ENCODE measurements at regions not wholly inside any gene's neighbourhood (a gene's known extent, or its start where the extent isn't known, plus 50 kb on each side); places are given as distances from the start of the nearest gene placed in this dataset.

GRCh38 chr12:103097496-103097895 is 140.0 kb downstream of the ASCL1 start:
- no peak for DNase-seq (ENCODE audit: low spot score)

DNA sequence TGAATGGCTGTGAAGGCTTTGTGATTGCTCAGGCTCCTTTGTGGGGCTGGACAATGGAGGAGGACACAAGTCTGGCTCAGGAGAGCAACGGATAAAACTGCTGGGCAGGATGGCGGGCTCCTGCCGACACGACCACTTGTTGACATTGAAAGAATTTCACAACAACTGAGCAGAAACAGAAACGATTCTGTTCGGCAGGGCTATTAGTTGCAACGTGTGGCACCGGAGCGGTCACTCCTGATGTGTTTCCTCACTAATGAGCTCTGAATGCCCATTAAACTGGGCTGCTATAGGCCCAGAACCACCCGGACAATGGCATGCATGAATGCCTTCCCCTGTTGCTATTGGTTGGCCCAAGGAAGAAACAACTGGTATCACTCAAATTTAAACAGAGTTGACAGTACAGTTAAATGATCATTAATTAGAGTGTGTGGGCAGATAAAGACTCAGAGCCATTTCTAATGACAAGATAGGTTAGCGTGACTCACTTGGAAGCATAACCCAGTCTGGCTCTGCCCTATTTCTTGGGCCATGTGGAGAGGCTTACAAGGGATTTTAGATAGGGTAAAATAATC is 142.9 kb downstream of the ASCL1 start:
- no peak for DNase-seq (ENCODE audit: low spot score)

DNA sequence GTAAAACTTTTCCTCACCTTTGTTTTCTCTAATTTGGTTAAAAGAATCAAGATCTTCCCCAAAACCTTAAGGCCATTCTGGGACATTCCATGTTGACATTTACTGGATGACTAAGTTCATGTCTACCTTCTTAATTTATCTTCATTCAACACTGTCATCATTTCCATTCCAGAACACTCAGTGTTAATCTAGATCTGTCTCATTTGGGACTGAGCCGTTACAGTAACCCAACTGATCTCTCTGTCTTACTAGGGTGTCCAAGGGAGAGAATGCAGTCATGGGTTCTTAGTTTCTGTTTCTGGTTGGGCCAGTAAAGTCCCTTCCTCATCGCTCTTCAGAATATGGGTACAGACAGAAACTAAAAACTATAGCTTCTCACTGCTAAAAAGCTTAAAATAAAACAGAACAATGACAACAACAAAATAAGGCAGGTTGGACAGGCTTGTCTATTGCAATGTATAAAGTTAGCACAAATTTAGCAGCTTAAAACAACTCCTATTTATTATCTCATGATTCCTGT is 144.8 kb downstream of the ASCL1 start:
- DNase-seq (ENCODE audit: low spot score): no peak

GRCh38 chr12:103105971-103106597 is 148.6 kb downstream of the ASCL1 start:
- DNase-seq (ENCODE audit: low spot score): no peak

- no peak for DNase-seq (ENCODE audit: low spot score)
Observed at GRCh38 chr12:103109861-103110260, 152.4 kb downstream of the ASCL1 start.

DNA sequence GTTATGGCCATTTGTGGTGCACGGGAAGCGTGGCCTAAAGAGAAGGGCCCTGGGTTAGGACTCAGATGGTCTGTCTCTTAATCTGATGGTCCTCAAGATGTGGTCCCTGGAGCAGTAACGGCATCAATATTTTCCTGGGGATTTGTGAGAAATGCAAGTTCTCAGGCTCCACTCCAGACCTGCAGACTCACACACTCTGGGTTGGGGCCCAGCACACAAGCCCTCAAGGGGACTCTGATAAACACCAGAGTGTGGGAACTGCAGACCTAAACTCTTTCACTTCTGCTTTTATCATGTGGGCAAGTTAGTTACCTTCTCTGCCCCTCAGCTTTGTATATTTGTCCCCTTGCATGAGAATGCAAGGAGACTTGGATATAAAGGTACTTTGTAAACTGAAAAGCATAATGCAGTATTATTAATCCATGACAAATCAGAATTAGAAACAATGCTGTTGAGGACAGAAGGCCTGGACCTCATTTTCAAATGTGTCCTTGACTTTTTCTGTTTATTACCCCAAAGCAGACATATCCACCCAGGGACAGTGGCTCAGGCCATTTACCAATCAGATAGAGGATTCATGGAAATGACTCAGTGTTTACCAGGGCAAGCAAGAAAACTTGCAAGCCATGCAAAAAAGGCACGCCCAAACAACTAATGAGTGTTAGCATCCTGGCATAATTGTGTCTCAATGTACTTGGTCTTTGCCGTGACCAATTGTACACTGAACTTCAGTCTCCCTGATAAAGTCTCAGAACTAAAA is 157.0 kb downstream of the ASCL1 start:
- no peak for DNase-seq (ENCODE audit: low spot score)

DNA sequence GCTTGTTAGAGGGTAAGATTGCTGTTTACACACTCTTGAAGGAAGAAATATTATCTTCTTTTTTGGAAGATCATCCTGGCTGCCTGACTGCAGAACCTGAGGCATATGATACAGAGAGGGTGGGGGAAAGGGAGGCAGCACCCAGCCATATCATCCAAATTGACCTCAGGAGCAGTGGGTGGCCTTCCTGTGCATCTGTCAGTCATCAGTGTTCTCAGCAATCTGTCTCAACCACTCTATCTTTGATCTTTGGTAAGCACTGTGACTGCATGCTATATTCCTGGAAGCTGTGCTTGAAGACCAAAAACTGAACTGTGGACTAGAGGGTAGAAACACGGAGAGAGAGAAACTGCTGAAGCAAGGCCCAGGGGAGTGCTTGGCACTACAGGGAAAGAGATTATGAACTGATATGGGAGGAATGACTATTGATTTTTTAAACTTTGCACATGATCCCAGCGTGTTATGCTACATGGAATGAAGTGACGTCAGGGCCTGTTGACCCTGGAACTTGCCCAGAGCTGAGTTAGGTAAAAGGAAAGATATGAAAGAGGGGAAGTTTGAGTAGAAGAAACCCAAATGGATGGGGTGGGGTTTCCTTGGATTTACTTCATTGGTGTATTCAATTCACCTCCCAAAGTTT is 171.5 kb downstream of the ASCL1 start:
- DNase-seq (ENCODE audit: low spot score): no peak

DNA sequence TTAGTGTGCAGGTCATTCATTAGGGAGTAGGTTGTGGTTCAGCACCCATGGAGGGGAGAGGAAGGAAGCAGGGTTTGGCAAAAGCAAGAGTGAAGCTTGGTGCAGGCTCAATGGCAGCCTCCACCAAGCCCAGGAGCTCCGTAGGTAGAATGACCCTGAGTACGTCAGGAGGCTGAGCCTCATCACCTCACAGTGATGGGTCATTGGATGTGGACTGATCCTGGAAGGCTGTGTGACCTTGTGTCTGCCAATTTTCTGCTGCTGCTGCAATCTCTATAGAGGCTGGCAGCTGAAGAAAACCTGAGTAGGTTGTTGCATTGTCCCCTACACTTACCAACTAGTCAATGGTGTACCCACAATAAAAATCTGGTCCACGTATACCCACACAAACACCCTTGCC is 173.1 kb downstream of the ASCL1 start:
- DNase-seq (ENCODE audit: low spot score): no peak

- no peak for DNase-seq (ENCODE audit: low spot score)
Observed at GRCh38 chr12:103138538-103138937, 181.1 kb downstream of the ASCL1 start.

DNA sequence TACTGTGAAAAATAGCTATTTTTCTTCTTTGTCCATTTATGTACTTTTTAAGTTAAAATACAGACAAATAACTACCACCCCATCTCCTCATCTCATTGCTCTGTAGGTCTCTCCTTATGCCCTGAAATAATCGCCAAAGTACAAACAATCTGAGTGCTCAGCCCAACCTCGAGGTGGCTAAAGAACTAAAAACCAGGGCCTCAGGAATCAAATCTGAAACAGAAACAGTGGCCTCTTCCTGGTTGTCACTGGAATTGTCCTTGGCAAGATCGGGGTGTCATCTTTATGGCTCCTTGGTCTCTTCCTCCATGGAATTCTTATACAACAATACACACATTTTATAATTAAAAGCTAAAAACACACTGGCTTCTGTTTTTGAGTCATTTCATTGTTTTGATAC is 182.4 kb downstream of the ASCL1 start:
- DNase-seq (ENCODE audit: low spot score): no peak

DNA sequence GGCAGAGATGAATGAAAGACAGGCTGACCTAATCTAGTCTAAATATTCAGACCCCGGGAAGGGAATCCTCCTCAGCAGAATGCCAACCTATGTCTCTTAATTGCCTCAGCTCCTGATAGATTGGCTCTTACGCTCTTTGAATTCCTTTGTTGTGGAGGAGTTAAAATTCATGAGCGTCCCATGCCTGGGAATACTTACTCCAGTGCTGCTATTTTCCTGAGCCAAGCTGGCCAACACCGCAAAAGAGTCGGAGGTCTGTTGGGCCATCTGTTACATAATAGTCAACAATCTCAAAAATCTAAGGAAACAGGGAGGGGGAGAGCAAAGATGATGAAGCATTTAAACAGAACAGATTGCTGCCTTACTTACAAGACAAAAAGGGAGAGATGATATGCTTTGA is 182.8 kb downstream of the ASCL1 start:
- no peak for DNase-seq (ENCODE audit: low spot score)

GRCh38 chr12:103144278-103144677 is 186.8 kb downstream of the ASCL1 start:
- no peak for DNase-seq (ENCODE audit: low spot score)

- no peak for DNase-seq (ENCODE audit: low spot score)
Observed at GRCh38 chr12:103160622-103161021, 203.1 kb downstream of the ASCL1 start.

DNA sequence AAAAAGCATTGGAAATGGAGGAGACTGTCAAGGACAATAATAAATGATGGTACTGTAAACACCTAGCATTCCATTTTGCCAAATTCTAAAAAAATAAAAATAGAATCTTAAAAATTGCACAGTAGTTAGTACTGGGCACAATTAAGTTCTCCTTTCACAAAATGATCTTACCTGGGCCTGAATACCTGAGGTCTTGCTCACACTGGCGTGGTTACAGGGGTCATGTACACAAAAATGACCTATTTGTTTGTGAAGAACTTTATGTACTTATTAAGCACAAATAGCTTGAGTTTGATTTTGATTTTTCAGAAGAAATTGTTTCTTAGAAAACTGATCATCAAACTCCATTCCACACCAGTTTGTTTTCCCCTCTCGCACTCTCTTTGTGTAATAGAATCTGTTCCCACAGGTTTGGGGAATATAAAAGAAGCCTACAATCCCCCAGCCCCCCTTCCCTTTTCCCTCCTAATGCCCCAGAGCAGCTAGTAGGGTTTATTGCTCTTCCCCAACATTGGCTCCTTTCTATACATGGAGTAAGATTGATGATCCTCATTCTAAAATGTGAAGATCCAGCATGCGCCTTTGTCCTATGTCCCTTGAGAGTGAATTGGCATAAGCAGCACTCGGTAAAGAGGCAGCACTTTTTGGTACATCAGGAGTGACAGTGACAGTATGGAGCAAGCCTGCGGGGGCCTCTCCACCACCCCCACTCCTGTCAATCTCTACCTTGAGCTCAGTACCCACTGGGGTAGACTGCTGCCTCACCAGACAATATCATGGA is 204.3 kb downstream of the ASCL1 start:
- no peak for DNase-seq (ENCODE audit: low spot score)

DNA sequence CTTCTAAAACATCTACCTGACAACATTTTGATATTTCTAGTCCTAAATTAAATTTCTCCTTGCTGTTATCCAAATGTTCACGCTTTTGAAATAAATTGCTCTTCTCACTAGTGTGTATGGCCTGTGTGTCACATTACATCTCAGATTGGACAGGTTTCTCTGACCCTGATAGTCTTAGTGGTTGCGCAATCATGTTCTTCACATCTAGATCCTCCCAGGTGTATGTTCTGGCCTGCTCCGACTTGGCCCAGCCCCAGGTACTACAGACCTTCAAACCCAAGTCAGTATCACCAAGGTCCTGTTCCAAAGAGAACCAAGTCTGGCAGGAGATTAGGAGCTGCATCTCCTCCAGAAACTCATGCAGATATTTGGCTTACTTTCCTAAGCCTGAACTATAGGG is 209.5 kb downstream of the ASCL1 start:
- DNase-seq (ENCODE audit: low spot score): no peak

DNA sequence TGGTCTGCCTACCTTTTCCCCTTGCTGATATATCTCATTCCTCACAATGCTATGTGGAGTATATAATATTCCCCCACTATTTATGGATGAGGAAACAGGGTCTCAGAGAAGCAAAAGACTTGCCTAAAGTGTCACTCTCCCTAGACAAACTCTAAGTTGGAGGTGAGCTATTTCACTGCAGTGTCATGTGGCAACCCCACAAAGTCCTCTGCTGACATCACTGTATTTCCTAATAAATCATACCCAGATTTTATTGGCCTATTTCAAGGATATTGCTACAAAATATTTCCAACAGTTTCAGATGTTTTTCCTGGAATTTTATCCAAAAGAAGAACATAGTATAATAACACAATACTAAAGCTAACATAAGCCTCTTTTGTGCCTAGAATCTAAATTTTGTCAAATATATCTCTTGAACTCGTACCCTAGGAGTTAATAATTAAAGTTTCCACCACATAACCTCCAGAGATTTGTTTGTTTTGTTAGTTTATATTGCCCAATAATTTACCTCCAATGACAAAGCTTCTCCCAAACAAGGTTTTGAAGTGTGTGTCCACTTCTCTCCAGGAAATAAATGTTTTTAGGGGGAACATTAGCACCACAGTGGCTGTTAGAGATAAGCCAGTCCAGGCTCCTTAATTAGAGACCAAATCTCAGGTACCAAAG is 215.1 kb downstream of the ASCL1 start:
- no peak for DNase-seq (ENCODE audit: low spot score)

DNA sequence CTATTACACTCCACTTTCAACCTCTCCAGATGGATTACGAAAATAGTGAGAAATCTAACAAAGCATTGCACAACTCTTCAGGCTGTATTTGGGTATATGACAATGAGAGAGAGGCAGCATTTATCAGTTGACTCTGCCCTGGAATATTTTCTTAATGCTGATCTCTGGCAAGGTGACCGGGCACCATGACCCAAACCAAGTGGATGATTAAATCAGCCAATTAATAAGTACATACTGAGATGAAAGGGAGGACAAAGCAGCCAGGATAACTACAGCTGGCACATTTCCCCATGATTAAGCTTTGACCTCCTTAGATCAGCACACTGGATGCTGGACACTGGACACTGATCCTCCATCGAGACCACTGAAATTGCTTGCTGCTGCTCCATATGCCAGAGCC is 218.2 kb downstream of the ASCL1 start:
- no peak for DNase-seq (ENCODE audit: low spot score)

GRCh38 chr12:103177639-103178255 is 220.3 kb downstream of the ASCL1 start:
- DNase-seq (ENCODE audit: low spot score): no peak

DNA sequence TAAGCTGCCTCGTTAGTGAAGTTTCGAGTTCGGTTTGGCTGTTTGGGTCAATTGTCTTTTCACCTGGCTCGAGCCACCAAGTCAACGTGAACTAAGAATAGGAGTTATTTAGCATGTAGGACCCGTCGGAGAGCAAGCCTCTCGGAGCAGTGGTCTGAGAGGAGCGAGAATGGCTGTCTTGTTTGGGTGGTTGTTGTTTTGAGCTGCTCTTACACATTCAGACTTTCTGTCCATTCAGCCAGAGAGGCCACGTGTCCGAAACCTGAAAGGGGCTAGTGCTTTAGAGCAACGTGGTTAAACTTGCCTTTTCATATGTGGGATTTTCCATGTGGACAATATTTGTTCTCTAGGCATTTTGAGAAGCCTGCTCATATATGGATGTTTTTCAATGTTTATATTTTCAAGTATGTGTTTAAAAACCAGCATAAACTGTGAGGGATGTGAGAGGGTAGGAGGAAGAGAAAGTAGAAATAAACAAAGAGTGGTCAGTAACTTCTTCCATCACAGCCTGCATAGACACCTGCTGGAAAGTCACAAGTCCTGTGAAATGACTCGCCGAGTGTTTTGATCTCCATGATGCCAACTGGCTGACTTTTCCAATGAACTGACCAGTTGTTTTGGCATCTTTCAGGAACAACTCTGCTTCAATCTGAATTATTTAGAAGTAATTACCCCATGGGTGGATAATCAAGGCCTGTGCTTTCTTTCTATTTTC is 221.0 kb downstream of the ASCL1 start:
- no peak for DNase-seq (ENCODE audit: low spot score)

- DNase-seq (ENCODE audit: low spot score): no peak
Observed at GRCh38 chr12:103181366-103182152, 224.1 kb downstream of the ASCL1 start.

Data from ecto neural progenitor cell (in vitro differentiated cells).